Stimulated activated naive CD8-positive, alpha-beta T cell treated with anti-CD3 and anti-CD28 coated beads, Interleukin-15, Interleukin-2, amounts not matched to agents 100 ng/mL and 50 ng/mL, for 24 hours (primary cell): ENCODE measurements at regions not wholly inside any gene's neighbourhood (a gene's known extent, or its start where the extent isn't known, plus 50 kb on each side); places are given as distances from the start of the nearest gene placed in this dataset.
"Not testable (repeated sequence)": the region's sequence is repeated elsewhere in the genome, so short reads cannot be mapped to it uniquely, and the experiment has no call there.

Source experiments
- H3K27ac Mint-ChIP-seq: one replicate; pipeline ENCODE4 v1.8.0; 2021; ENCODE audit warnings: mild to moderate bottlenecking, mixed read lengths
- H3K27me3 Mint-ChIP-seq: one replicate; pipeline ENCODE4 v1.8.0; 2021; ENCODE audit warnings: mixed read lengths
- H3K36me3 Mint-ChIP-seq: one replicate; pipeline ENCODE4 v1.8.0; 2021; ENCODE audit warnings: low read depth, mixed read lengths
- H3K4me1 Mint-ChIP-seq: one replicate; pipeline ENCODE4 v1.8.0; 2021; ENCODE audit warnings: low read depth, mixed read lengths
- H3K4me3 Mint-ChIP-seq: one replicate; pipeline ENCODE4 v1.8.0; 2021; ENCODE audit warnings: mild to moderate bottlenecking, mixed read lengths
- H3K9me3 Mint-ChIP-seq: one replicate; pipeline ENCODE4 v1.8.0; 2021; ENCODE audit warnings: mixed read lengths

DNA sequence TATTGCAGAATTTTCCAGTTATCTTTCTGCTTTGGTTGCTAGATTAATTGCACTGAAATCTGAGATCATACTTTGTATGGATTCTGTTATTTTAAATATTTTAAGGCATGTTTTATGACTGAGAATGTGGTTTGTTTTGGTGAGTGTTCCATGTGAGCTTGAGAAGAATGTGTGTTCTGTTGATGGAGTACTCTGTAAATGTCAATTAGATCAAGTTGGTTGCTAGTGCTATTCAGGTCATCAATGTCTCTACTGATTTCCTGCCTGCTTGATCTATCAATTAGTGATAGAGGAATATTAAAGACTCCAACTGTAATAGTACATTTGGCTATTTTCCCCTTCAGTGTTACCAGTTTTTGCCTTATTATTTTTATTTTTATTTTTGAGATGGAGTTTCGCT is 64.3 kb upstream of the SHANK2 start:
- Mint-ChIP-seq H3K36me3 (no peaks in the 10 kb centered on the region), H3K27ac (no peak overlapping the region), H3K4me3 (no peak overlapping the region), H3K9me3 (peaks cover 13% of the 10 kb centered on the region), H3K4me1 (no peaks in the 10 kb centered on the region), H3K27me3 (peaks cover 12% of the 10 kb centered on the region)

DNA sequence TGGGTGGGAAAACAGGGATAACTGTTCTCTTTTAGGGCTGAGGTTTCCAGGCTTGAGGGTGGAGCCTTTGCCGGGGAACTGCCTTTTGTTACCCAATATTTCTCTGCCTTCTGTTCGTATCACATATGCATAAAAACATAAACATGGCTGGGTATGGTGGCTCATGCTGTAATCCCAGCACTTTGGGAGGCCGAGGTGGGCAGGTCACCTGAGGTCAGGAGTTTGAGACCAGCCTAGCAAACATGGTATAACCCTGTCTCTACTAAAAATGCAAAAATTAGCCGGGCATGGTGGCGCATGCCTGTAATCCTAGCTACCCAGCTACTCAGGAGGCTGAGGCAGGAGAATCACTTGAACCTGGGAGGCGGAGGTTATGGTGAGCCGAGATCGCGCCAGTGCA is 60.2 kb upstream of the SHANK2 start:
- not testable (repeated sequence) for H3K27ac Mint-ChIP-seq, H3K4me3 Mint-ChIP-seq, H3K4me1 Mint-ChIP-seq, H3K36me3 Mint-ChIP-seq, H3K9me3 Mint-ChIP-seq
- H3K27me3 Mint-ChIP-seq: peaks cover 12% of the 10 kb centered on the region

DNA sequence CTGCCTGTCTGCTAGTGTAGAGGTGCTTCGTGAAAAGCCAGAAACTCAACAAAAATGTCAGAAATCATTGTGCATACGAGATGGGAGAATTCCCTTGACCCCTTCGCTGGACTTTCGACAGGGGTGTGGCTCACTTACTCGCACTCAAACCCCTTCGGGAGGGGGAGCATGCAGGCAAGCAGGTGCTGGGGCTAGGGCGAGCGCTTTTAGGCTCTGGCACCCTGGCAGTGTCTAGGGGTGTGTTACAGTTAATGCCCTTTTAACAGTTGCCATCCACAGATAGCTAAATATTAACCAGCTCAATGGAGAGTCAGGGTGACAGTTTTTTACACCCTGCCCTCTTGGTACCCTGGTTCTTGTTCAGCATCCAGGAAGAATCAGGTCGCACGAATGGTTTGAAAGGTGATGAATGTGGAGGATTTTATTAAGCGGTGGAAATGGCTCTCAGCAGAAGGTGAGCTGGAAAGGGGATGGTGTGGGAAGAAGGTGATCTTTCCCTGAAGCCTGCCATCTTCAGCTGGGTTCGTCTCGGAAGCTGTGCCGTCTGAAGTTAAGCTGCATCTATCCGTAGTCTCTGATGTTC is 59.6 kb upstream of the SHANK2 start:
- Mint-ChIP-seq H3K36me3 (no peaks in the 10 kb centered on the region), H3K27ac (no peak overlapping the region), H3K27me3 (peaks cover 8% of the 10 kb centered on the region), H3K4me3 (no peak overlapping the region), H3K9me3 (no peaks in the 10 kb centered on the region), H3K4me1 (no peaks in the 10 kb centered on the region)

DNA sequence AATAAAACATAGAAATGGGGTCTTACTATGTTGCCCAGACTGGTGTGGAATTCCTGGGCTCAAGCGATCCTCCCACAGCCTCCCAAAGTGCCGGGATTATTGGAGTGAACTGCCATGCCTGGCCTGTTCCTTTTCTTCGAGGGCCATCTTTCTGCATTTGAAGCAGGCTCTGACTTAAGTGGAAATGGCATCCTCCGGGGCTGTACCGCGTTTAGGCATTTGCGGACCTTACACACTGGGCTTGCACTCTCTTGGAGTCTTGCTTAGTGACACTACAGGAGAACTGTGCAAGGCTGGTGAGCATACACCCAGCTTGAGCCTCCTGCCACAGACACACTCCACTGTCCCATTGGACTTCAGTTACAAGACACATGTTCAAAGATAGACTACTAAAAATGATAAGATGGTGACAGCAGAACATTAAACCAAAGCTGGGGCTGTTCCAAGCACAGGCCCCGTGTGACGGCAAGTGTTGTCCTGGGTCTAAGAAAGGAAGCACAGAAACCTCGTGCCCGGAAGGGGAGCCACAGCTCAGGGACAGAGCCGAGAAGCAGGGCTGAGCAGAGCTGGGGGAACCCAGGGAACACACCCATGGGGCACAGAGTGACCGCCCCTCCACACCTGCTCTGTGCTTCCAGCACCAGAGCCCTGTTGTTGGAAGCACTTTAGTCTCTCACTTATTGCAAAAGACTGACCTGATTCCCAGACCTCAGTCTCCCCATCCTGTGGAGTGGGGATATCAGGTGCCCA is 59.0 kb upstream of the SHANK2 start:
- H3K9me3 Mint-ChIP-seq: no peaks in the 10 kb centered on the region
- no peak overlapping the region for H3K4me3 Mint-ChIP-seq
- H3K27me3 Mint-ChIP-seq: peaks cover 7% of the 10 kb centered on the region
- H3K27ac Mint-ChIP-seq: no peak overlapping the region
- no peaks in the 10 kb centered on the region for H3K36me3 Mint-ChIP-seq
- no peaks in the 10 kb centered on the region for H3K4me1 Mint-ChIP-seq

DNA sequence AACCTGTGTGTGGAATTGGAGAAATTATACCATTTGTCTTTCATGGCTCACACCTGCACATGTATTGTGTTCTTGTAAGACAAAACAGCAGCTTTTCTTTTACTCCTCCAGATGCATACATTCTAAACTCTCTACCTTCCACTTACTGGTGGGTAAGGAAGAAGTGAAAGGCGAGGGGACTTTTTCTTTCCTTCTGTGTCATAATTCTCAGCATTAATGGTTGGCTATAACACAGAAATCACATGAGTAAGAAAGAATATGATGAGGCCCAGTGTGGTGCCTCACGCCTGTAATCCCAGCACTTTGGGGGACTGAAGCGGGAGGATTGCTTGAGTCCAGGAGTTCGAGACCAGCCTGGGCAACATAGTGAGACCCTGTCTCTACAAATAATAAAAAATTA is 57.8 kb upstream of the SHANK2 start:
- Mint-ChIP-seq H3K27ac (no peak overlapping the region), H3K4me3 (no peak overlapping the region), H3K36me3 (no peaks in the 10 kb centered on the region), H3K4me1 (no peaks in the 10 kb centered on the region), H3K27me3 (peaks cover 5% of the 10 kb centered on the region), H3K9me3 (no peaks in the 10 kb centered on the region)

DNA sequence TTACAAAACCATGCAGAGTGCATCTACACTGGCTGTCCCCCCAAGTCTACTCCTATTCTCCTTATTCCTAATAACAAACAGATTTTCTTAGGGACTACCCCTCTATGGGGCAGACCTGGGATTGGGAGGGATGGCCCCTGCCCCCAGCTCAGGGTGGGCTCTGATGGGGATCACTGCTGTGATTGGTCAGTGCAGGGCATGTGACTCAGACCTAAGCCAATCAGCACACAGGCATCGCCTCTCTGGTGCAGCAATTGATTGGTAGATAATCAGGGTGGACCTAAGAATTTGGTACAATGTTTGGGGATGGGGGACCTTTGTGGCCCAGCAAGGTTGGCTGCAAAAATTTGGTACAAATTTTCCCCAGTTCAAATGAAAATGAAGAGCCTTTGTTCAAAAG is 57.2 kb upstream of the SHANK2 start:
- Mint-ChIP-seq H3K4me1 (no peaks in the 10 kb centered on the region), H3K27me3 (peaks cover 5% of the 10 kb centered on the region), H3K9me3 (no peaks in the 10 kb centered on the region), H3K36me3 (no peaks in the 10 kb centered on the region), H3K27ac (no peak overlapping the region), H3K4me3 (no peak overlapping the region)

DNA sequence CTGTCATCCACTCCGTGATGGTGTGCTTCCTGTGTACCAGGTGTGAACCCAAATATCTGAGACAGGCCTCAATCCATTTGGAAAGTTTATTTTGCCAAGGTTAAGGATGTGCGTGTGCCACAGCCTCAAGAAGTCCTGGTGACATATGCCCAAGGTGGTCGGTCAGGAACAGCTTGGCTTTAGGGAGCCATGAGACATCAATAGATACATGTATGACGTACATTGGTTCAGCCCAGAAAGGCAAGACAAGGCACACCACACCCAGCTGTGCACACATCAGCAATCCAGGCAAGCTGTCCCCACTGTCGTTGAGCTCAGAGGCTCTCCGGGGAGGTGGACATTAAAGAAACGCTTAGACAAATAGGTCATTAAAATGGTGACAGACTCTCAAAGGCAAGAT is 56.8 kb upstream of the SHANK2 start:
- no peaks in the 10 kb centered on the region for H3K4me1 Mint-ChIP-seq
- H3K36me3 Mint-ChIP-seq: no peaks in the 10 kb centered on the region
- H3K9me3 Mint-ChIP-seq: no peaks in the 10 kb centered on the region
- no peak overlapping the region for H3K4me3 Mint-ChIP-seq
- H3K27ac Mint-ChIP-seq: no peak overlapping the region
- peaks cover 5% of the 10 kb centered on the region for H3K27me3 Mint-ChIP-seq

DNA sequence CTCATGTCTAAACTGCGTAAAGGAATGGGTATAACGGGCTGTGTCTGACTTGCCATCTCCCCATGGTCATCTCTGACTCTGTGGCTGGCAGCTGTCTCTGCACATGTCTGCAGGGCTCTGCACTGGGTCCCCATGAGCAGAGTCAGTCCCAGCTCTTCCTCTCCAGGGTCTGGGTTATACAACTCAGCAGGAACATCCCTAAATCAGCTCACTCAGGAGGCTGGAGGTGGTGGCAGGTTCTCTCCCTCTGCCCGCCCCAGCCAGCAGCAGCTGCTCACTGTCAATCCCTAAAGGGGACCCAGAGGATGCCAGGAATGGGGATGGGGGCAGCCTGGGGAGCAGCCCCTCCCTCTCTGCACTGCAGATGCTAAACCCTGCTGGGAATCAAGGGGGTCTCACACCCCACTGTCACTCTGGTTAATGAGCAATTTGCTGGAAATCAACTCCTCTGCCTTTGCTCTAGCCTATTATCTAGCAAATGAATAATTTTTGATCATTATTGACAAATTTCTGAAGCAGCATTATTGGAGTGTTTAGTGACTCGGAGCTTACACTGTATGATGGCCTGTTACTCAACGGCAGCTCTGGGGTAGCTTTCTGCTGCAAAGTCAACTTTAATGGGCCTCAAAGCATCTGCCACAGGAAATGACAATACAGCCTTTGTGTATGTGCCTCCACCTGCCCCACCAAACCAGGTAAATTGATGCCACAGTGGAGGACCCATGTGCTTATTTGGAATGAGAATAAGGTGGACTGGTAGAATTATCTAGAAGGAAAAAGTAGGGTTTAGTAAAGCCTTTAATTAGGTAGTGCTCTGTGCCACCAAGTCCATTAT is 55.7 kb upstream of the SHANK2 start:
- H3K27me3 Mint-ChIP-seq: peaks cover 5% of the 10 kb centered on the region
- no peaks in the 10 kb centered on the region for H3K9me3 Mint-ChIP-seq
- no peak overlapping the region for H3K4me3 Mint-ChIP-seq
- no peak overlapping the region for H3K27ac Mint-ChIP-seq
- no peaks in the 10 kb centered on the region for H3K4me1 Mint-ChIP-seq
- H3K36me3 Mint-ChIP-seq: no peaks in the 10 kb centered on the region

DNA sequence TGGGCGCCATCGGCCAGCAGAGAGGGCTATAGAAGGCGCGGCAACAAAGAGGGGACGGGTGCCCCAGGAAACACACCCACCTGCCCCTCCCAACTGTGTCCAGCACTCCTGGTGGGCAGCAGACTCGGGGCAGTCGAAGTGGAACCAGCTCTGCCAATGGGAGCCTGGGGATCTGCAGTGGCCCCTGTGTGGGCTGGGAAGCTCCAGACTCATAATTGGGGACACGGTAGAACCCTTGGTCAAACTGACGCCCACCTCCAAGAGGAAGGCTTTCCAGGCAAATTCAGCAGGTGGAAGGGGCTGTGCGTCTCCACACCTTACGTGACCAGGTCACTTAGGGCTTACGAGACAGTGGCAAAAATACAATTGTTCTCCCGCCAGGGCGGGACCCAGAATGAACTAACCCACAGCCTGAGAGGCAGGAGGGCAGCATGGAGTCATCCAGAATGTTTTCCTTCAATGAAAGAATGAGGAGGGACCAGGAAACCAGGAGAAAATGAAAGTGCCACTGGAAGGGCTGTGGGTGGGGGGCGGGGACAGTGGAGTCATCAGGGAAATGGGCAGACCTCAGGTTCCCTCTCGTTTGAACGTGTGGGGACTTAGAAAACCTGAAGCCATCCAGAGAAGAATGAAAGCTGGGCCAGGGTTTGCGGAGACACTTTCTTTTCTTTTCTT is 53.2 kb upstream of the SHANK2 start:
- Mint-ChIP-seq H3K4me3 (no peak overlapping the region), H3K27me3 (peaks cover 12% of the 10 kb centered on the region), H3K9me3 (no peaks in the 10 kb centered on the region), H3K4me1 (no peaks in the 10 kb centered on the region), H3K36me3 (no peaks in the 10 kb centered on the region), H3K27ac (no peak overlapping the region)

DNA sequence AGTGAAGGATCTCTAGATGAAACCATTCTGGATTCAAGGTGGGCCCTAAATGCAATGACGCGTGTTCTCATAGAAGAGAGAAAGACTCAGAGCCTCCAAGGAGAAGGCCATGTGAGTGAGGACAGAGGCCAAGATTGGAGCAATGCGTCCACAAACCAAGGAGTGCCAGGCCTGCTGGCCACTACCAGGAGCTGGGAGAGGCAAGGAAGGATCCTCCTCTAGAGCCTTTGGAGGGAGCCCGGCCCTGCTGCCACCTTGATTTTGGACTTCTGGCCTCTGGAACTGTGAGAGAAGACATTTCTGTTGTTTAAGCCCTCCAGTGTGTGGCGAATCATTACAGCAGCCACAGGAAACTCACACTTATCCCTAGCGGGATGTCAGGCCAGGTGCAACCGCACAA is 52.7 kb upstream of the SHANK2 start:
- Mint-ChIP-seq H3K27me3 (peaks cover 17% of the 10 kb centered on the region), H3K27ac (no peak overlapping the region), H3K36me3 (no peaks in the 10 kb centered on the region), H3K4me1 (no peaks in the 10 kb centered on the region), H3K9me3 (no peaks in the 10 kb centered on the region), H3K4me3 (no peak overlapping the region)

DNA sequence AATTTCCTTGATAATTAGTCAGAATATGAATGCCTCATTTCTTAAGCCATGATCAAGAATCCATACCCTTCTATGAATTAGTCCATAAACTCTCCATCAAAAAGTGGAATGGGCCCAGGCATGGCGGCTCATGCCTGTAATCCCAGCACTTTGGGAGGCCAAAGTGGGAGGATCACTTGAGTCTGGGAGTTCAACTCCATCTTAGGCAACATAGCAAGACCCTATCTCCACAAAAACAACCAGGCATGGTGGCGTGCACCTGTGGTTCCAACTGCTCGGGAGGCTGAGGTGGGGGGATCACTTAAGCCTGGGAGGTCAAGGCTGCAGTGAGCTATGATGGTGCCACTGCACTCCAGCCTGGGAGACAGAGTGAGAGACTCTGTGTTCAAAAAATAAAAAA is 52.1 kb upstream of the SHANK2 start:
- H3K27me3 Mint-ChIP-seq: peaks cover 17% of the 10 kb centered on the region
- H3K9me3 Mint-ChIP-seq: no peaks in the 10 kb centered on the region
- no peaks in the 10 kb centered on the region for H3K36me3 Mint-ChIP-seq
- no peak overlapping the region for H3K4me3 Mint-ChIP-seq
- no peak overlapping the region for H3K27ac Mint-ChIP-seq
- H3K4me1 Mint-ChIP-seq: no peaks in the 10 kb centered on the region

DNA sequence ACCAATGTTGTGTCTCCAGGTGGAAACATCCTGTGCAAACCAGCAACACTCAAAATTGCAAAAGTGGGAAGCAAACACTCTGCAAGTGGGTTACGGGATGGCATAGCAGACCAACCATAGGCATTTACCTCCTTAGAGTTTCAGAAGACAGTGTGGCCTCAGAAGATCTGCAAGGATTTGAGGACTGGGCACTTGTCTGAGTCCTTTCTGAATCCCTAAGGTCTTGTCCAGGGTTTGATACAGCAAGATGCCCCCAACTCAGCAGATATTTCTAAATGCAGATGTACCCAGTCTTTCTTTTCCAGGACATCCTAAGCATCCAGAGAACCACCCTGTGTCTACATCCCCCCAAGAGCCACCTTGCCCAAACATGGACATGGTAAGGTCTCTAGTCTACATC is 51.7 kb upstream of the SHANK2 start:
- H3K4me1 Mint-ChIP-seq: no peaks in the 10 kb centered on the region
- H3K4me3 Mint-ChIP-seq: no peak overlapping the region
- H3K27ac Mint-ChIP-seq: no peak overlapping the region
- H3K9me3 Mint-ChIP-seq: no peaks in the 10 kb centered on the region
- peaks cover 17% of the 10 kb centered on the region for H3K27me3 Mint-ChIP-seq
- no peaks in the 10 kb centered on the region for H3K36me3 Mint-ChIP-seq

DNA sequence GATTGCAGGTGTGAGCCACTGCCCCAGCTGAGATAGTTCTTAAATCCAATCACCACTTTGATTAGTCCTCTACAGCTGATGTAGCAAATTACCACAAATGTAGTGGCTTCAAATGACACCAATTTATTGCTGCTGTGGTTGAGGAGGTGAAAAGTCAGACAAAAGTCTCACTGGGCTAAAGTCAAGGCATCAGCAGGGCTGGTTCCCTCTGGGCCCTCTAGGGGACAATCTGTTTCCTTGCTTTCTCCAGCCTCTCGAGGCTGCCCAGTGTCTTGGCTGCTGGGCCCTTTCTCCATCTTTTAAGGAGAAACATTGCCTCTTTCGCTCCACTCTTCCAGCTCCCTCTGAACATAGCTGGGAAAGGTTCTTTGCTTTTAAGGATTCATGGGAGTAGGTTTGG is 50.5 kb upstream of the SHANK2 start:
- no peaks in the 10 kb centered on the region for H3K9me3 Mint-ChIP-seq
- H3K4me1 Mint-ChIP-seq: no peaks in the 10 kb centered on the region
- no peaks in the 10 kb centered on the region for H3K36me3 Mint-ChIP-seq
- H3K4me3 Mint-ChIP-seq: no peak overlapping the region
- H3K27ac Mint-ChIP-seq: no peak overlapping the region
- H3K27me3 Mint-ChIP-seq: peaks cover 17% of the 10 kb centered on the region

DNA sequence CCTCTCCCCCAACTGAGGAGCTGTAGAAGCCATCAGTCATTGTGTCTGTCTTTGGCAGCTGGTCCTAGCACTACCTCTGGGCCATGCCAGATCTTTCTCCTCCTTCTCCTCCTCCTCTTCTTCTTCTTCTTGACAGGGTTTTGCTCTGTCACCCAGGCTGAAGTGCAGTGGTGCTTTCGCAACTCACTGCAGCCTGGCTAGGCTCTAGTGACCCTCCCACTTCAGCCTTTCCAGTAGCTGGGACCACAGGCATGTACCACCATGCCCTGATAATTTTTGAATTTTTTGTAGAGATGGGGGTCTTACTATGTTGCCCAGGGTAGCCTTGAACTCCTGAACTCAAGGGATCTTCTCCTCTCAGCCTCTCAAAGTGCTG is 50.1 kb upstream of the SHANK2 start:
- H3K9me3 Mint-ChIP-seq: no peaks in the 10 kb centered on the region
- peaks cover 17% of the 10 kb centered on the region for H3K27me3 Mint-ChIP-seq
- H3K4me1 Mint-ChIP-seq: no peaks in the 10 kb centered on the region
- no peak overlapping the region for H3K4me3 Mint-ChIP-seq
- H3K27ac Mint-ChIP-seq: no peak overlapping the region
- no peaks in the 10 kb centered on the region for H3K36me3 Mint-ChIP-seq
